HG03378 (cell line): ENCODE measurements at regions not wholly inside any gene's neighbourhood (a gene's known extent, or its start where the extent isn't known, plus 50 kb on each side); places are given as distances from the start of the nearest gene placed in this dataset.

Experiments used
- ATAC-seq: cut with Tn5 transposase; IDR thresholded peaks from one replicate; pipeline ENCODE4 v1.9.1; 2021; ENCODE audit warnings: mild to moderate bottlenecking, moderate library complexity; ENCODE audit not compliant: unreplicated experiment

DNA sequence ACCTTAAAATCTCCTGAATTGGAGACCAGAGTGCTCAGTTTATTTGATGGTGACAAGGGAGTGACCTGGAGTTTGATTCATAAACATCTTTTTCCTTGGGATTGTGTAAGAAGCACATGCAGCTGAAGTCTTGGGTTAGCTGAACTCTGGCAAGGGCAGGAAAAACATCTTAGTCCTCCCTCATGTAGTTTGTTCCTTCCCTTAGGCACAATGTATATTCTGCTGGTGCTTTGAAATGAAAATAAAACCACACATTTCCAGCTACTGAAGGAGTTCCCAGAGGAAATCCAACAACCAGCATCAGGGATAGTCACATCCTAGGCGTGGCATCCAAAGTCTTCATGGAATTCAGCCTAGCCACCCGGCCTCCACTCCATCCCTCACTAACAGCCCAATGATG, 95.2 kb upstream of the PAPPA start:
- ATAC-seq: no peak

GRCh38 chr9:116059466-116059865, 94.1 kb upstream of the PAPPA start:
- no peak for ATAC-seq

DNA sequence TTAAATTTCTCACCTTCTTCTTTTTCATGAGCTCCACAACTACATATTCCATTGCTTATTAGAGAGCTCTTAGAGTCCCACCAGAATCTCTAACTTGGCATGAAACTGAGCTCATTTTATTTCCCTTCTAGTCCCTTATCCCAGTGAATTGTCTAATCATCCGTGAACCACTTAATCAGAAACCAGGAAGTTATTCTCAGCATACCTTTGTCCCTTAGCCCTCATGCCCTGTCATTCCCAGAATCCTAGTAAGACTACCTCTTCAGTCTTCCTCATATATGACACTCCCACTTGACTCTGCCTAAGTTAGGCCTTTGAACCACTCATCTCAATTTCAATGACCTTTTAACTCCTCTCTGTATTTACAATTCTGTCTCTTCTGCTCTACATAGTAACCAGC, 93.0 kb upstream of the PAPPA start:
- ATAC-seq: no peak

DNA sequence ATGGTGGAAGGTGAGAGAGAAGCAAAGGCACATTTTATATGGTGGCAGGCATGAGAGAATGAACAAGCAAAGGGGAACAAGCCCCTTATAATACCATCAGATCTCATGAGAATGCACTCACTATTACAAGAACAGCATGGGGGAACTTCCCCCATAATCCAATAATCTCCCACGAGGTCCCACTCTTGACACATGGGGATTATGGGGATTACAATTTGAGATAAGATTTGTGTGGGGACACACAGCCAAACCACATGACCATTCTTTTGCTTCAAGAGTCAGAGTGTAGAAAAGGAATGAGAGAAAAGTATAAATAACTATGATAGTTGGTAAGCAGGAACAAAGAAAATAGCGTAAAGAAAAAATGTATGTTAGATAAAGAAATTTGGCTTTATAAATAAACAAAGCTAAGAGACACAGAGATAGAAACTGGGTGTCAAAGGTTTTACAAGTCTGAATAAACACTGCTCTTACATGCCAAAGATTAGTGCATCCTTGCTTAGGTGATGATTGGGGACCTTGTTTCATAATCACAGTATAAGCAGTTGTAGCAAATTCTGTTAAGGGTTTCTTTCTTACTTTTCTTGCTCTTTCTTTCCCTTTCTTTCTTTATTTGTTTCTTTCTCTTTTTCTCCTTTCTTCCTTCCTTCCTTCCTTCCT, 91.9 kb upstream of the PAPPA start:
- no peak for ATAC-seq

GRCh38 chr9:116062206-116062550, 91.4 kb upstream of the PAPPA start:
- ATAC-seq: no peak

DNA sequence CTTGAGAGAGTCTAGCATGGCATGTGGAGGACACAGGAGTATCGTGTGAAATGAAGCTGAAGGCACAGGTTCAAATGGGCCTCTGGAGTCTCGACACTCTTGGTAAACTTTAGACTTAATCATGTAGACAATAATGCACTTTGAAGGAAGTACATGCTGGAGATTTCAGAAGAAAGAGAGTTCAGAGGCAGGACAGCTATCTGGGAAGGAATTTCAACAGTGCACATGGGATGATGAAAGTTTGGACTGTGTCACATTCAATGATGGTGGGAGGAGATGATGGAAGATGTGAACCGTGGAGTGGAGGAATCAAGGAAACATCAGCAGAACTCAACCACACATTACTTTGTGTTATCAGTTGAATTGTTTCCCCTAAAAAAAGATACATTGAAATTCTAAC, 88.6 kb upstream of the PAPPA start:
- no peak for ATAC-seq

DNA sequence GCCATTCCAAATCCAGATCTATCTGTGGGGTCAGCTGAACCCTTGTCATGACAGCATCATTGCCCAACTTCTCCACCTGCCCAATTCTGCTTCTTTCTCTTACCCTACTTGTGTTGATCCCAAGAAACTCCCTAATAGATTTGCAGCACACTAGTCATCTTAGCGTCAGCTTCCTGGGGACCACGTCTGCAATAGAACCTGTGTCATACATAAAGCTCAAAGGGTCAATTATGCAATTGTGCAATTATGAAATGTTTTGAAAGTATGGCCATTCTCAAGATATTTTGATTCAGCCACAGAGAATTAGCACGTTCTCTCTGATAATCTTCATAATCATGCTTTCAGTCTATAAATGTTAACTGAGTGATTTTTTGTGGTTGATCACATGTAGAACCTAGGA, 87.4 kb upstream of the PAPPA start:
- no peak for ATAC-seq

GRCh38 chr9:116067566-116067965, 86.0 kb upstream of the PAPPA start:
- no peak for ATAC-seq

GRCh38 chr9:116070256-116070914, 83.2 kb upstream of the PAPPA start:
- ATAC-seq: no peak

DNA sequence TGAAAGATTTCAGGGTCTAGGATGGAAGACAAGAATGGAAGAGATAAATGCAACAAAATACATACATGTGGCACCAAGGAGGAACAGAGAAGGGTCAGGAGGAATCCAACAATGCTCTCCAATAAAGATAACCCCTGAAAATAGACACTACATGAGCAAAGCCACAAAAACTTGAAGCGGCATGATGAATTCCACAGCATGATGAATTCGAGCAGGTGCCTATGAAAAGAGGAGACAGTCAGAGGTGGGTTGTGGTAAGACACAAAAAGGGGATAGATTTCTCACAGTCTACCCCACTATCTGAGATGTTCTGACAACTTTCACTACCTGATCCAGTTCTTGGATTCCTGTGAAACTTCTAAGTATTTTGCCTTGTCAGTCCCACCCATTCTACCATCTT, 81.5 kb upstream of the PAPPA start:
- no peak for ATAC-seq

- ATAC-seq: no peak
Measured at GRCh38 chr9:116073826-116074225, 79.8 kb upstream of the PAPPA start.

DNA sequence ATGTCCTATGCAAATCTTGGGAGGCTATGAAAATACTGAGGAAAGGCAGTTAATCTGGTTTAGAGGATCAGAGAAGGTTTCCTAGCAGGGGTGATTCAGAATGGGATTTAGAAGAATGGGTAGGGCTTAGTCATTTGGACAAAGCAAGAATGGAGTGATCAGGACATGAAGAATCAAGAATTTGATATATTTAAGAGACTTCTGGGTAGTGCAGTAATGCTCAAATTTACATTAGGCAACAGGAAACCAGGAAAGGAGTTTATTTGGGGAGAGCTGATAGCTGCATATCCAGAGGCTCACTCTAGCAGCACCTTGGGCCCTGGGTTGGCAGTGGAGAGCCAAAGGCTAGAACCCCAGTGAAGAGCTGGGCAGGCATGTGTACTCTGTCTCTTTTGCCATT, 78.9 kb upstream of the PAPPA start:
- no peak for ATAC-seq

GRCh38 chr9:116075191-116075590, 78.4 kb upstream of the PAPPA start:
- ATAC-seq: no peak

DNA sequence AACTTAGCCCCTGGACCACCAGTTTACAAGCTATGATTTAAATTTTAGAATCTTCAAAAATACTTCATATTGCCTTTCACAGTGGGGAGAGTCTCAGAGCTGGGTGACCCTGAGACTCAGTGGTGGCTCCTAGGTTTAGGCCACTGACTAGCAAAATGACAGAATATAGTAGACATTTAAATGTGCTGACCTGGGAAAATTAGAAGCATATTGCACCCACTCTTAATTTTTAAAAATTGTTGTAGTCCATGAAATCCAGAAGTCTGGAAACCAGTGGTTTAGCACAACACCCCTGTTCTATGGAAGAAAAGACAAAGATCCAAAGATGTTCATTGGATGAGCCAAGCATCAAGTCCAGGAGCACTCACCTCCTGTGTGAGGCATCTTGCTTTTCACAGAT, 75.0 kb upstream of the PAPPA start:
- no peak for ATAC-seq

GRCh38 chr9:116080561-116080960, 73.0 kb upstream of the PAPPA start:
- ATAC-seq: no peak

GRCh38 chr9:116081435-116082115, 72.0 kb upstream of the PAPPA start:
- ATAC-seq: no peak

DNA sequence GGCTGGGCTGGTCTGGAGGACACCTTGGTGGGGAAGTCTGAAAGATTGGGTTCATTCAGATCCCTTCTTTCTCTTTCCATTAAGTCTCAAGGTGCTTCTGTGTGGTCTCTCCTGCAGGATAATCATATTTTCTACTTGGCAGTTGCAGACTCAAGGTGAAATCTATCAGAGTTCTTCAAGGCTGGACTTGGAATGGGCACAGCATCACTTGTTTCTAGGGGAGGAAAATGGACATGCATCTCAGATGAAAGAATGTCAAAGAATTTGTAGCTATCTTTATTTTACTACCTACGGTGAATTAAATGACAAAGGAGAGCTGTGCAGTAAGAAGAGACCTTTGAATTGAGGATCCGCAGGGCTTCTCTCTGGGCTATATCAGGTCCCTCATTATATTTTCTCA, 69.8 kb upstream of the PAPPA start:
- ATAC-seq: no peak

DNA sequence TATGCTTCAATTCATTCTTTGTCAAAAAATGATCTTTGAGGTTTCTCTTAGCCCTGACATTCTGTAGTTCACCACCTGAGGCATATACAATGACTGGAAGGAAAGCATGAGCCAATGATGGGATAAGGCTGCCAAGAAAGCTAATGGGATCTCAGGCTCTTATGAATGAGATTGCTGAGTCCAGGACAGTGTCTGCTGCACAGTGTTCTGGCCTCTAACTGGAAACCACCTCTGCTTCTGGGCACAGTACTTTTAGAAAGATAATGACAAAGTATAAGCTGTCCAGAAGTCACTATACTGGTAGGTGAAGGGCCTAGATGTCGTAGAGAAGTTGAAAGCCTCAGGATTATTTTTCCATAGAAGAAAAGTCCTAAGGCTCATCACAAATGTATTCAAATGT, 69.1 kb upstream of the PAPPA start:
- no peak for ATAC-seq

- ATAC-seq: no peak
Measured at GRCh38 chr9:116087246-116087645, 66.3 kb upstream of the PAPPA start.

DNA sequence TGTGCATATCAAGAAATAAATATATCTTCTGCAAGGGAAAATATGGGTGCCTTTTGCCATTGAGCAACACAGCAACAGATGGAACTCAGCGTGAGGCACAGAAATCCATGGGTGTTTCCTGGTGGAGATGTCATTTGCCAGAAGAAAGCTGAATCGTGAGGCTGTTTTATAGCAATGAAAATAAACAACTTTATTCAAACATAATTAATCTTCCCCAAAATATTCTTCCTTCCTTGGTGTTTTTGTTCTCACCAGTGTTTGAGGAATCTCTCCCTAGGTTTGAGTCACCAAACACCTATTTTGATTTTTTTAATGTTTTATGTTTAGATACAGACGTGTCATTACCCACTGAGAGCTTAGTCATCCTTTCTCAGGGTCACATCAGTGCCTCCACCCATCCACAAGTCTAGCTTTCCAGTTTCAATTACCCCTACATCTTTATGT, 65.8 kb upstream of the PAPPA start:
- ATAC-seq: no peak

DNA sequence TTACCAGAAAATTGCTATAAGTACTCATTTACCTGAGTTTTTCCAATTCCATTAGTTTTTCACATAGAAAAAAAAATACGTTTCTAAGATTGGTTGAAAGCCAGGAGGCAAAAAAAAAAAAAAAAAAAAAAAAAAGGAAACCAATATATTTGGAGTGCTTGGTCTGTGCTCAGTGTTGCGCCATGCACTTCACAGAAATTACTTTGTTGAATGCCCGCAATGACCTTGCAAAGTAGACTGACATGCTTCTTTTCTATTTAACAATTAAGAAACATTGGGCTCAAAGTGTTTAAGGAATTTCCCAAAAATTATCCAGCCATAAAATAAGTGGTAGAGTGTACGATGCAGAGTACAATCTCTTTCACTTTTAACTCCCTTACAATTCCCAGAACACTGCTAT, 65.2 kb upstream of the PAPPA start:
- no peak for ATAC-seq

DNA sequence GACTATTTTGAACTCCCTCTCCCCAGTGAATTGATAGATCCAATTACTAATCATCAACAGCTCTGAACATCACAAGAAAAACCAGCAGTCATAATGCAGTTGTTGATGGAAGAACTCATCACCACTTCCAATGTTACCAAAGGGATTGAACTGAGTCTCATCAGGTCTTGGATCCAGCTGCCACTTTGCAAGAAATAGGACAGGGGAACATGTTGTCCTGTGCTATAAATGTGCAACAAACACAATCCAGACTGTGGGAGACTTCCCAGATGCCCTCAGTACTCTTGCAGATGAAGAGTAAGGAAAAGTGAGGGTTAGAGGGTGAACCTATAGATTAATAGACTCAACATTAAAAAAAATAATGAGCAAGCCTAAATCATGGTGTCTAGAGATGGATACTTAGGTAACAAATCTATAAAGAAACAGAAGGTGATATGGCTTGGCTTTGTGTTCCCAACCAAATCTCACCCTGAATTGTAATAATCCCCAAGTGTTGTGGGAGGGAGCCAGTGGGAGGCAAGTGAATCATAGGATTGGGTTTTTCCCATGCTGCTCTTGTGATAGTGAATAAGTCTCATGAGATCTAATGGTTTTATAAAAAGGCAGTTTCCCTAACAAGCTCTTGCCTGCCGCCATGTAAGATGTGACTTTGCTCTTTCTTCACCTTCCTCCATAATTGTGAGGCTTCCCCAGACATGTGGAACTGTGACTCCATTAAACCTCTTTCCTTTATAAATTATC, 63.4 kb upstream of the PAPPA start:
- ATAC-seq: no peak
